ENCODE measurements at regions not wholly inside any gene's neighbourhood (a gene's known extent, or its start where the extent isn't known, plus 50 kb on each side); places are given as distances from the start of the nearest gene placed in this dataset.
"Not testable (repeated sequence)": the region's sequence is repeated elsewhere in the genome, so short reads cannot be mapped to it uniquely, and the experiment has no call there.

DNA sequence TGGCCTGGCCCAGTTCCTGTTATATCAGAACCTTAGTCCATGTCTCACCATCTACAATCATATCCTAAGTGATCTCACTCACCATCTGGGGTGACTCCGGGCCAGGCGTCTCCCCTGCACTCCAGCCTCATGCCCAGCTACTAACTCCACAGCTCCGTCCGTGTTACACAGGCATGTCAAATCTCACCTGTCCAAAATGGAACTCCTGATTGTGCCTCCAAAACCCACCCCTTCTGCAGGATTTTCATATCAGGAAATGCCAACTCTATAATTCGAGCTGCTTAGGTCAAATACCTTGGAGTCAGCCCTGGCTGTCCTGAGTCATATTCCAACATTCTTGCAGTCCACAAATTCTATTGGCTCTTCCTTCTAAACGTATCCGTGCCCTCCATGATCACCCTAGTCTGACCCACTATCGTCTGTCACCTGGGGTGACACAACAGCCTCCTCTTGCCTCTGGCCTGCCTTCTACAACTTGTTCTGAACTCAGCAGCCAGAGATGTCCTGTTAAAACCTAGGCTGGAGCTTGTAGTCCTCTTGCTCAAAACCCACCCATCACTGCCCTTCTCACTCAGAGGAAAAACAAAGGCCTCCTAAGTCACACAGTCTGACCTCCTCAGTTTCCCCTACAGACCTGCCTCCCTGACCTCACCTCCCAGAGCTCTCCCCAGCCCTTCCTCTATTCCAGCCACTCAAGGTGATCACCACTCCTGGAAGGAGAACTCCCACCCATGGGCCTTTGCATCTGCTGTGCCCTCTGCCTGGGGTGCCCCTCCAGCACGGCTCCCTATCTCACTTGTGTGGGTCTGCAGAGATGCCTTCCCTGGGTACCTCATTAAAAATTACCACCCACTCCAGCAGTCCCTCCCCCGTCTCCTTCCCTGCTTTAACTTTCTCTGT is 85.3 kb upstream of the SIRPA start:
- peak; percentile 90 for DNase-seq

DNA sequence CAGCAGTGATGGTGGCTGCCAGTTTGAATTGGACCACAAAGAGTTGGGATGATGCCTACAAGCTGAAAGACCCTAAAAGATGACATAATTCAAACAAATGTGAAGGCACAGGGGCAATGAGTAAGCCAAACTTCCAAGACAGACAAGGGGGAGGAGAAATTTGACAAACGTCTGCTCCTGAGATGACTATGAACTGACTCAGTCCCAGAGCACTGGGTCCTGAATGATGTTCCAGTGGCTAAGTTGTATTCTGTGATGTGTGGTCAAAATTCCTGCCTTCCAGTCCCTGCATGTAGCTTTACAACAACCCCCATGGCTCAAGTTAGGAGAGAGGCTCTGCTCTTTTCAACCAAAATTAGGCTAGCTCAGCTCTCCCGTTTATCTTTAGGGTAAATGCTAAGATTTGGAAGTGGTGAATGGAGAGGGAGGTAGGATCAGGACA is 86.1 kb upstream of the SIRPA start:
- DNase-seq, result peak; percentile 98

DNA sequence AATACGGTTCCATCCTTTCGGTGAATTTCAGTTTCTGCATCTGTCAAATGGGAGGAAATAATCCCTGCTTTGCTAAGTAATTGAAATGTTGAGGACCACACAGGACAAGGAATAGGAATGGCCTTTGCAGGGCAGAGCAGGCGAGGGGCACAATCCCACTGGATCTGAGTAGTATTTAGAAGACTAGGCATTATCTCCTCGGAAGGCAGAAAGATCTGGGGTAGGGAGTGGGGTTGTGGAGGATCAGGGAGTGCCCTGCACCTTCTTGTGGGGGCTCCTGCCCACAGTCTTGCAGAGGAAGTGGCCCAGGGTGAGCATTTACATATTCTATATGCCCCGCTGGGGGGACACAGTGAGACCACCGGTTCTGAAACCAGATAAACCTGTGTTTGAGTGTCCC is 87.1 kb upstream of the SIRPA start:
- DNase-seq, result no peak

DNA sequence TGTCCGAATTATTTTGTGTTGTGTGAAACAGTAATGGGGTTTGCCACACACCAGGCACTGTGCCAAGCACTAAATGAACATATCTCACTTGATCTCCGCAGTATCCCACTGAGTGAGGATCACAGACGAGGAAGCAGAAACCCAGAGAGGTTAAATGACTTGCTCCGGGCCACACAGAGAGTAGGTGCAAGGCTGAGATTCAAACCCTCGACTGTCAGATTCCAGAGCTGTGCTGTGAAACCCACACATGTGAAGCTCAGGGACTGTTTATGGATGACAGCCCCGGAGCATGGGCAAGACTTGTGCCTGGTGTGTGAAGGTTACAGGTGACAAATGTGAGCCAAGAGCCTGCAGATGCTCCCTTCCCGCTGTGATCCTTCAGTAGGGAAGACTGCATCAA is 87.8 kb upstream of the SIRPA start:
- no peak for DNase-seq

DNA sequence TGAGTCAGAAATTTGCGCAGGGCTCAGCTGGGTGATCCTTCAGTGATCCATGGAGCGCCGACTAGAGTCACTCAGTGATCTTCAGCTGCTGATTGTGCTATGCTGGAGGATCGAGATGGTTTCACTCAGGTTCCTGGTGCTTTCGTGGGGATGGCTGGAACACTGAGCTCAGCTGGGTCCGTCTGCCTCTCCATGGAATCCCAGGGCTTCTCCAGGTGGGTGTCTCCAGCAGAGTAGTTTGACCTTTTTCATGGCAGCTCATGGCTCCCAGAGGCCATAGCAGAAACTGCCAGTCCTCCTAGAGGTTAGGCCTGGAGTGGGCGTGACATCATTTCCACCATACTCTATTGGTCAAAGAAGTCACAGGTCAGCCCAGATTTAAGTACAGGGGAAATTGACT is 88.8 kb upstream of the SIRPA start:
- DNase-seq, result no peak

DNA sequence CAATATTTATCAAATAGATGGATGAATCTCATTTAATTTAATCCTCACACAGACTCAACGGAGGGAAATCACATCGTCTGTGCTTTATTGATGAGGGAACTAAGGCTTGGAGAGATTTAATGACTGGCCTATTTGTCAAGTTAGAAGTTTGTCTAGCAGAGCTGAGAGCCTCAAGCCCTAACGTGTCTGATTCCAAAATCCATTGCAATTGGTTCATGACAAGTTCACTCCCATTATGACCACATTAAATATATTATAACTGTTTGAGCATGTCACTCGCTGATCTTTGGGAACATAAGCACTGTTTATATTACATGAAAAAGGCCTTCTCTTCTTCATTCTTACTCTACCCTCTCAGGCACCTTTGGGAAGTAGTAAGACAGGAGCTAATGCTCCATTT is 89.4 kb upstream of the SIRPA start:
- DNase-seq, result no peak

DNA sequence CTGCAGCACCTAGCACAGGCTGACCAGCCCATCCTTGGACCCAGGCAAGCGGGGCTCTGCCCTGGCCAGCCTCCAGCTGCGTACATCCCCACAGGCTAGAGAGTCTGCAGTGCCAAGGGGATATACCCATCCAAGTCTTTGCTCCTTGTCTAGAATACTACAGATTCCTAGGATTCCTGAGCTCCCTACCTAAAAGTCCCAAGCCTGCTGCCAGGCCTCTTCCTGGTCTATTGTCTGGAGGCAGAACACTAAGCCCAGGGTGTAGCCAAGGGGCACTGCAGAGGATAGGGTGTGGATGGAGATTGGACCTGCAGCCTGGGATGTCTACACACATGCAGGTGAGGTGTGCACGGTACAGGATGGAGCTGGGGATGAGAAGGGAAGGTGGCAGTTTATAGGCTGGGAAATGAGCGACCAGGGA is 90.0 kb upstream of the SIRPA start:
- no peak for DNase-seq

DNA sequence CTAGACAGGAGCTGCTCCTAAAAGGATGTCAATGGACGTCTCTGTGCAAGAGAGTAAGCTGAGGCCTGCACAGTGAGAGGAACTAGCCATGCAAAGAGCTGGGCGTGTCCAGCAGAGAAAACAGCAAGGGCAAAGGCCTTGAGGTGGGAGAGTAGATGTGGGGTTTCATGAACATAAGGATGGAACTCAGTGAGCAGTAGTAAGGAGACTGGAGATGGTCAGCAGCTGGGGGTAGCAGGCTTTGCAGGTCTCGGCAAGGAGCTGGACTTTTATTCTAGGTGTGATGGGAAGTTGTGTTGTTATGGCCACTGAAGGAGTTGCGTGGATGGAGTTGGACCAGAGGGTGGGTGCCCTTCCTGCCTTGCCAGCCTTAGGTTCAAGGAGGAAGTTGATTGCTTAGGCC is 90.7 kb upstream of the SIRPA start:
- no peak for DNase-seq

DNA sequence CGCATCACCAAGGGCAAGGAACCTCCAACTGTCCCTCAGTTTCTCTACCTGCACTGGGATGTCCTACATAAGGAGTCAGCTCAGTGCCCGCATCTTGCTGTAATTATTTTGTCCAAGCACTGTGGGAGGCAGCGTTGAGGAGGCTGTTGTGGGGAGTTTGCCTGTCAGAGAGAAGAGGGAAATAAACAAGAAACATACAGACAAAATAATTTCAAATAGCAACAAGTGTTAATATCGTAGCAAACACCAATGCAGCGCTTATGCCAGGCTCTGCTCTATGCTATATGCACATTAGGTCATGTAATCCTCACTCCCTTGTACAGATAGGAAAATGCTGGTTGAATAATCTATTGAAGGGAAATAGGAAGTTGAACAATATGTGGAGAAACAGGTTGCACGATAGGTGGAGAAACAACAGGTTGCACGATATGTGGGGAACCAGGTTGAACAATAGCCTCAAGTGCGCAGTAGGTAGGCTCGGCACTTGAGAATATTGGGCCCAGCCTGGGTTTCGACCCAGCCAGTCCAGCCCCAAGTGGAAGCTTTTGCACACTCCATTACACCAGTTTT is 91.2 kb upstream of the SIRPA start:
- no peak for DNase-seq

DNA sequence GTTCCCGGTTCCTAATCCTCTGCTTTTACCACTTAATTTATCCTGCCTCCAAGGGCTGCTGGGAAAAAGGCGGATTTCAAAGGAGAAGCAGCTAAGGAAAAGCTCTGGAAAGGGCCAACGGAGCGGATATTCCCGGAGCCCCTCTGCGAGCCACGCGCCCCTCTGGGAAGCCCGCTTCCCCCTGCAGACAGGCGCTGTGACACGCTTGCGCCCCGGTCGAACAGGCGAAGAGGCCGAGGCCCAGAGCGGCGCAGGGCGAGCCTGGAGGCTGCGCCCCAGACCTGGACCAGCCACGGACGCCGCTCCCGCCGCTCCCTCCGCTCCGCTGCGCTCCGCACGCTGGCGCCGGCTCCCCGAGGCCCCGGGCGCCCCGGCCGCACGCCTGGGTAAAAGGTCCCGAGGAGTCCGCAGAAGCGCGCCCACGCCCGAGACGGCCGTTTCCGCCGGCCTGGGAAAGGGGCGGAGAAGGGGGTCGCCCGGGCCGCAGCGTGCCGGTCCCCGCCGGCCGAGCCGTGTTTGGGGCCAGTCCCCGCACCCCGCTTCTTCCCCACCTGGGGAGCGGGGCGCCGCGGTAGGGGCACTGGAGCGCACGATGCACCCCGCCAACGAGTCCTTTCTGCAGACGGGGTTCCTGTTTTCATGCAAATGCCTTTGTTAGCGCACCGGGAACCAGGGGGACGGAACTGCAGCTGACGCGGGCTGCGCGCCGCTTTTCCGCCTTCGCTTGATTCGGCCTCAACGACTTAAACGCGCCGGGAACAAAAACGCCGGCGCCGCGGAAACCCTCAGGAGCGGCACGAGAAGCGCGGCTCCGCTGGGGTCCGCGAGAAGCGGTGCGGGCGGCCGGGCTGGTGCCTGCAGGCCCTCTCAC is 91.9 kb upstream of the SIRPA start:
- DNase-seq, result peak; percentile 69

DNA sequence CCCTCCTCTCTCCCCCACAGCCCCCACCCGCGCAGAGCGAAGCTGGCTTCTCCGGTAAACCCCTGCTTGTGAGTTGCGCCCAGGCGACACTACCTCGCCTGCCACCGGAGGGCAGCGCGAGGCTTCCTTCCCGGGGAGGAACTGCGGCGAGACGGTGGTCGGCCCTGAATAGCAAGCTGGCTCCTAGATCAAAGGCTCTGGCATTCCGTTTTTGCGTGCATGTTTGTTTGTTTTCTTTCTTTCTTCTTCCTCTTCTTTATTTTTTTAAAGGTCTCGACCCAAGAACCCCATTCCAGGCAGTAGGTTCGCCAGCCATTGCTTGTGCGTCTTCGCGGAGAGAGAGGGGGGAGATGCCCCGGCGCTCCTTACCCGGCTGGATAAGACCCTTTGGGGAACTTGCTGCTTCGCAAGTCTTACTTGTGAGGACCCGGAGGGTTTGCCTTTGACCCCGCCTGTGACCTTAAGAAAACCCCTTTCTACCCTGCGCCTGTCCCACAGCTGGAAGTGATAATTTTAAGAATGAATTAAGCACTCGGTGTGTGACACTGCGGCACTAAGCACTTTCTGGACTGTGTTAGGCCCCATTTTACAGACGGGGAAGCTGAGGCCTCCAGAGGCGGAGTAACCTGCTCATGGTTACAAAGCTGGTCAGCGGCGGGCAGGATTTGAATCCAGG is 92.7 kb upstream of the SIRPA start:
- peak; percentile 79 for DNase-seq

DNA sequence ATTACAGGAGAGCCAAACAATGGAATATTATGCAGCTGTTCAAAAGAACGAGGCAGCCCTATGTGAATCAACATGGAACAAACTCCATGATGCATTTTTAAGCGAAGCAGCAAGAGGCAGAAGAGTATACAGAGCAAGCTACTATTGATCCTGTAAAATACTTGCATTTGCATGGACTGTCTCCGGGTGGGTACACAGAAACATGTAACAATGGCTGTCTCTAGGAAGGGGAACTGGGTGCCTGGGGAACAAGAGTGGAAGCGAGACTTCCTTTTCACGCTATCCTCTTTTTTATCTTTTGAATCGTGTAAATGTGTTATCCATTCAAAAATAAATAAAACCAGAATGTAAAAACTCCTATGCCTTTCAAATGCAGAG is 93.3 kb upstream of the SIRPA start:
- DNase-seq, result no peak

DNA sequence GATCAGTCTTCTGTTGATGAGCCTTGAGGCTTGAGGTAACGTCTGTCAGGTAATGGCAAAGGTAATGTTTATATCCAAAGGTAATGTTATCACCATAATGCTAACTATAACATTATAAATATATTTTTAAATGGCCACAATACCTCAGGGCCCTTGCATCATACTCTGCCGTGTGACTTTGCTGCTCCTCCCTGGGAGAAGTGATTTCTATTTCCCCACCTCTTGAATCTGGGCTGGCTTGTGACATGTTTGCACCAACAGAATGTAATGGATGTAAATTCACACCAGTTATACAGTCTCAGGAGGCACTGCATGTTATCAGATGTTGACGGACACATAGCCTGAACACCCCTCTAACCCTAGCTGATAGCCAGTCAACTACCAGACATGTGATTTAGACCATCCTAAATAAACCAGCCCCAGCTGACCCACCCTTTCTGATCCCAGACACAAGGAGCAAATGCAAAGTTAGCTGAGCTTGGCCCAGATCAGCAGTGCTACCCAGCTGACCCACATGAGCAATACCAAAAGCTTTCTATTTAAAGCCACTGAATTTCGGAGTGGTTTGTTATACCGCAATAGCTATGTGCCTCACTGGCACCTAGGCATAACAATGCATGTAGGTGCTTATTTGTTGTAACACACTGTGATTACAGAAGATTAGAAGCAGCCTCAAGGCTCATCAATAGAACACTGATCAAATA is 93.8 kb upstream of the SIRPA start:
- no peak for DNase-seq

DNA sequence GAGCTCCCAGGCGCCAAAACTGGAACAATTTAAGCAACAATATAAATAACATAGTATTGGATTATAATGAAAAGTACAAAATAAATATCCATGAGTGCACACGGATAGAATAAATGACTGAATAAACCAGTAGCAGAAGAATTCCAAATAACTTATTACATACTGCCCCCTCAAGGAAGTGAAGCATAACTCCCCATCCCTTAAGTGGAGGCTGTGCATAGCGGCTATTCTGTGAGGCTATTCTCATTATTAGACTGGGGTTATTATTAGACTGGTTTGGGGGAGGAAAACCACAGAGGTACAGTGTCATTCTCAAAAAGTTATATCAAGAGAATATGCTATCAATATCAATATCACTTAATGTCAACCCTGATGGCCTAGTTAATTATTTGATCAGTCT is 94.4 kb upstream of the SIRPA start:
- peak; percentile 50 for DNase-seq

DNA sequence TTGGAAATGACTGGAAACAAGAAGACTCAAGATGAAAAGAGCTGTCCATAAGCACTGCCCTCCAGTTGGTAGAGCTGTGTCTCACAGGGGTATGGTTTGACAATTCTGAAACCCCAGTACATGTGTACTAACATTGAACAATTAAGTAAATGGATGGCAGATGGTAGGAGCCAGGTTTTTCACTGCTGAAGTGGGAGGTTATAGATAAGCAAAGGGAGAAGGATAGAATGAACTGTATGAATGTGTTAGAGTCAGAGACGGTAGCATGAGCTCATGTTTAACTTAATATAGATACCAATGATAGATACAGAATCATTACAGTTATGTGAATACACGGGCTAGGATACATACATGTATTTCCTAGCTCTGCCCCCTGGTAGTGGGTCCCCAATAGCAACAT is 95.0 kb upstream of the SIRPA start:
- no peak for DNase-seq

DNA sequence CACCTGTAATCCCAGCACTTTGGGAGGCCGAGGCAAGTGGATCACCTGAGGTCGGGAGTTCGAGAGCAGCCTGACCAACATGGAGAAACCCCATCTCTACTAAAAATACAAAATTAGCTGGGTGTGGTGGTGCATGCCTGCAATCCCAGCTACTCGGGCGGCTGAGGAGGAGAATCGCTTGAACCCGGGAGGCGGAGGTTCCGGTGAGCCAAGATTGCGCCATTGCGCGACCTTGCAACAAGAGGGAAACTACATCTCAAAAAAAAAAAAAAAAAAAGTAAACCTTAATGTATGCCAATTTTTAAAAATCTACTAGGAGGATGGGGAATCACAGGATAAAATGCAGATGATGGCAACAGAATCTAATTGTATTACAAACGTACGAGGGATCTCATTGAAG is 95.5 kb upstream of the SIRPA start:
- DNase-seq, result not testable (repeated sequence)

DNA sequence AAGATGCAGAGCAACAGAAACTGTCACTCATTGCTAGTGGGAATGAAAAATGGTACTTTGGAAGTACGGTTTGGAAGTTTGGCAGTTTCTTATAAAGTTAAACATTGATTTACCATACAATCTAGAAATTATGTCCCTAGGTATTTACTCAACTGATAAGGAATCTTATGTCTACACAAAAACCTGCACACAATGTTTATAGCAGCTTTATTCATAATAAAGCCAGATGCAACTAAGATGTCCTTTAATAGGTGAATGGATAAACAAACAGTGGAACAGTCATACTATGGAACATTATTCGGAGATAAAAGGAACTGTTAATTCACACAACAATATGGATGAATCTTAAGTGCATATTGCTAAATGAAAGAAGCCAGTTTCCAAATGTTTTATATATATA is 96.2 kb upstream of the SIRPA start:
- no peak for DNase-seq

DNA sequence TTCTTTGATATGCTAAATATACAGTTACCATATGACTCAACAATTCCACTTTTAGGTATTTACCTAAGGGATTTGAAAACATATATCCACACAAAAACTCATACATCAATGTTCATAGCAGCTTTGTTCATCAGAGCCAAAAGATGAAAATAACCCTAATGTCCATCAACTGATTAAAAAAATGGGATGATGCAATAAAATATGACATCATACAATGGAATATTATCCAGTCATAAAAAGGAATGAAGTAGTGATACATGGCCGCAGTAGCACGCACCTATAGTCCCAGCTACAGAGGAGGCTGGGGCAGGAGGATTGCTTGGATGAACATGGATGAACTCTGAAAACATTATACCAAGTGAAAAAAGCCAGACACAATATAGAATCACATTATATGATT is 101.4 kb upstream of the SIRPA start:
- DNase-seq, result no peak

DNA sequence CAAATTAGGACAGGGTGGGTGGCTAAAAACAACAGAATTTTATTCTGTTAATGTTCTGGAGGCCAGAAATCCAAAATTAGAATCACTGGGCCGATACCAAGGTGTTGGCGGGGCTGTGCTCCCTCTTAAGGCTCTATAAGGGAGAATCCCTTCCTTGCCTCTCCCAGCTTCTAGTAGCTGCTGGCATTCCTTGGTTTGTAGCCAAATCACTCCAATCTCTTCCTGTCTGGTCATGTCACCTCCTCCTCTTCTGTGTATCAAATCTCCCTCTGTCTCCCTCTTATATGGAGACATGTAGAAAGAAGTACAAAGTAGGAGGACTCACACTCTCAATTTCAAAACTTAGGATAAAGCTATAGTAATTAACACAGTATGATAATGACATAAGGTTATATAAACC is 102.9 kb upstream of the SIRPA start:
- no peak for DNase-seq

DNA sequence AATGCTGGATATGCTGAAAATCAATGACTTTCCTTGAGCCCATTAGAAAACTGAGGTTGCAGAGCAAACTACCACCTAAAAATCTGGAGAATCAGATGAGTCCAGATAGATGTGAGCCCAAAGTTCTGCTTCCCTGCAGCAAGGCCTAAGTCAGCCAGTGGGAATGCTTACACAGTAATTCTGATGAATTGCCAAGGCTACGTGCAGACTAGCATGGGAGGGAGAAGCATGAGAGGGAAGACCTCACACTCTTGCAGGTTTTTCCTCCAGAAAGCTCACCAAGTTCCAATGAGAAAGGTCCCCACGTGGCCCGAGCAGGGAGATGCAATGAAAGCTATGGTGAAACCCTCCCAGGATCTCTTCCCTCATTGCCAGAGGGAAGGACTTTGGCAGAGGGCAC is 104.8 kb upstream of the SIRPA start:
- DNase-seq, result peak; percentile 43

DNA sequence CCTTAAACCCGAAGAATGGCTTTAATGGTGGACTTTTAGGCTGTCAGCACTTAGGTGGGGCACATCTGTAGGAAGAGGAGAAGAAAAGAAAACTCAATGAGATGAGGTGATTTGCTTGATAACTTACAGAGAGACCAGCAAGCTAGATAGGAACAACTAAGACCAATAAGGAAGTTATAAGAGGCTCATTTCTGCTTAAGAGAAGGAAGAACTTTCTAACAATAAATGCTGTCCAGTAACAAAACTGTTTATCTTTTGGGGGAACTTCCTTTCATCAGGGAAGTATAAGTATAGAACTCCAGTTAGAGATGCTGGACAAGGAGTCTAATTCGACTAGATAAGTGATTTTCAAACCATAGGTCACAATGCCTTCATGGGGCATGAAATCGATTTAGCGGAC is 107.2 kb upstream of the SIRPA start:
- DNase-seq, result no peak

DNA sequence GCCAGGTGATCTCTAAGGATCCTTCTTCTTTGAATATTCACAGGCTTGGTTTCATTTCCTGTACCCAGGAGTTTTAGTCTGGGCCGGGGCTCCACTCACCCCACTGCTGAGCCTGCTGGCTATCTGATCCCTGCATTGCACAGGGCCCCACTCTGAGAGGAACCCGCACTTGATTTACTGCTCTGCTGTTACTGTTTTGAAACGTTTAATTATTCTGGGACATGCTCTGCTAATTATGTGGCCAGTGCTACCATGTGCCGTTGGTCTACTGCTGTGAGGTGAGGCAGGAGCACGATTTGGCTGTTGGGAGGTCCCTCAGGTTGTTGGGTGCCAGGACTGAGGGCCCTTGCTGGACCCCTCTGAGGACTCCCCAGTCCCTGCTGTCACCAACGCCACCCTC is 108.7 kb upstream of the SIRPA start:
- no peak for DNase-seq

DNA sequence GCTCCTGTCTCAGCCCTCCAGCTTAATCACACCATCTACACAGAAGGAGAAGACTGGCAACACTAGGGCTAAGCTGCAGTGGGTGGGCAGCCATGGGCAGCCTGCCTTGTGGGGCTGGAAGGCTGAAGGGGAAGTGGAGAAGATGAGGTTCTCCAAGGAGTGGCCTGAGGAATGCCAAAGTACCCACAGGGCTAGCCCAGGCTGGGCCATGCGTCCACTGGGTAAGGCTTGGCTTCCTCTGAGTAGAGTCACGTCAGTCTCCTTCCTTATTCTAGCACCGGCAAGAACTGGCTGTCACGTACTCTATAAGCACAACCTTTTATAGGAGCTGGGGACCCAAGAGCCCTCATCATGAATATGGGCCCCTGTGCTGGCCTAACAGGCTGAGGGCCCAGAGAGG is 110.6 kb upstream of the SIRPA start:
- DNase-seq, result no peak

Measured in fibroblast of skin of right biceps (primary cell).